DOHH2 (cell line): ENCODE measurements at regions not wholly inside any gene's neighbourhood (a gene's known extent, or its start where the extent isn't known, plus 50 kb on each side); places are given as distances from the start of the nearest gene placed in this dataset.

Experiments used
- EZH2phosphoT487 ChIP-seq: fragments of 200-600 bp; sonication (generic); IDR thresholded peaks from 2 replicates; pipeline ENCODE4 v1.6.1; 2017; ENCODE audit warnings: borderline replicate concordance, mild to moderate bottlenecking, antibody characterized with exemption, low read length, moderate library complexity, mixed read lengths
- TF ChIP-seq, protein P1 (sequence below): fragments of 200-600 bp; sonication (generic); IDR thresholded peaks from one replicate; pipeline ENCODE4 v1.5.1; 2014; ENCODE audit warnings: antibody characterized with exemption, mild to moderate bottlenecking, low read depth, low read length; ENCODE audit not compliant: poor library complexity, severe bottlenecking

DNA sequence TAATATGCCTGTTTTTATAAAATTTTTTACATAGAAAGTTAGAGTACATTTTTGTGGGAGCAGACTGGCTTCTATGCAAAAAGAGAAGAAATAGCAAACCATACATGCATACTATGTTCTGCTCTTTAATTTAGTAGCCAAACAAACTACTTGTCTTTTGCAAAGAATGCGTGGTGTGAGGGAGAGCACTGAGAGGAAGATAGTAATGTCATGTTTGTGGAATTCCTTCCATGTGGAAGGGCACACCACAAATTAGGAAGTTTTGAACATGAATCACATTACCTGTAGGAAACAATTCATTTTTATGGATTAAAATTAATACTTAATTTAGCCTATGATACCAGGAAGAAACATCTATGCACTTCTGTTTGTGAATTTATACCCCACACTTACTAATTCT is 1529.1 kb upstream of the ADGRL3 start:
- TF ChIP-seq, protein P1, sequence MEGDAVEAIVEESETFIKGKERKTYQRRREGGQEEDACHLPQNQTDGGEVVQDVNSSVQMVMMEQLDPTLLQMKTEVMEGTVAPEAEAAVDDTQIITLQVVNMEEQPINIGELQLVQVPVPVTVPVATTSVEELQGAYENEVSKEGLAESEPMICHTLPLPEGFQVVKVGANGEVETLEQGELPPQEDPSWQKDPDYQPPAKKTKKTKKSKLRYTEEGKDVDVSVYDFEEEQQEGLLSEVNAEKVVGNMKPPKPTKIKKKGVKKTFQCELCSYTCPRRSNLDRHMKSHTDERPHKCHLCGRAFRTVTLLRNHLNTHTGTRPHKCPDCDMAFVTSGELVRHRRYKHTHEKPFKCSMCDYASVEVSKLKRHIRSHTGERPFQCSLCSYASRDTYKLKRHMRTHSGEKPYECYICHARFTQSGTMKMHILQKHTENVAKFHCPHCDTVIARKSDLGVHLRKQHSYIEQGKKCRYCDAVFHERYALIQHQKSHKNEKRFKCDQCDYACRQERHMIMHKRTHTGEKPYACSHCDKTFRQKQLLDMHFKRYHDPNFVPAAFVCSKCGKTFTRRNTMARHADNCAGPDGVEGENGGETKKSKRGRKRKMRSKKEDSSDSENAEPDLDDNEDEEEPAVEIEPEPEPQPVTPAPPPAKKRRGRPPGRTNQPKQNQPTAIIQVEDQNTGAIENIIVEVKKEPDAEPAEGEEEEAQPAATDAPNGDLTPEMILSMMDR: no peak
- no peak for TF ChIP-seq EZH2phosphoT487
